ENCODE measurements at regions not wholly inside any gene's neighbourhood (a gene's known extent, or its start where the extent isn't known, plus 50 kb on each side); places are given as distances from the start of the nearest gene placed in this dataset.

- no peak for DNase-seq
These were observed 215.3 kb upstream of the ZNF32 start for GRCh38 chr10:43863859-43864591.

- DNase-seq: no peak
These were observed 214.6 kb upstream of the ZNF32 start for GRCh38 chr10:43863270-43863669.

- no peak for DNase-seq
These were observed 214.1 kb upstream of the ZNF32 start for GRCh38 chr10:43862756-43863155.

GRCh38 chr10:43861966-43862751 is 213.5 kb upstream of the ZNF32 start:
- DNase-seq: no peak

GRCh38 chr10:43859016-43859525 is 210.4 kb upstream of the ZNF32 start:
- no peak for DNase-seq

- no peak for DNase-seq
These were observed 209.2 kb upstream of the ZNF32 start for GRCh38 chr10:43857931-43858315.

- DNase-seq: no peak
These were observed 208.7 kb upstream of the ZNF32 start for GRCh38 chr10:43857206-43857930.

- no peak for DNase-seq
These were observed 207.6 kb upstream of the ZNF32 start for GRCh38 chr10:43856299-43856698.

- DNase-seq: no peak
These were observed 207.1 kb upstream of the ZNF32 start for GRCh38 chr10:43855667-43856210.

- no peak for DNase-seq
These were observed 205.3 kb upstream of the ZNF32 start for GRCh38 chr10:43854007-43854406.

- DNase-seq: no peak
These were observed 204.7 kb upstream of the ZNF32 start for GRCh38 chr10:43853369-43853768.

GRCh38 chr10:43852644-43853214 is 204.0 kb upstream of the ZNF32 start:
- no peak for DNase-seq

- DNase-seq: no peak
These were observed 203.5 kb upstream of the ZNF32 start for GRCh38 chr10:43852149-43852548.

- no peak for DNase-seq
These were observed 202.3 kb upstream of the ZNF32 start for GRCh38 chr10:43851030-43851429.

- no peak for DNase-seq
These were observed 200.9 kb upstream of the ZNF32 start for GRCh38 chr10:43849551-43849950.

GRCh38 chr10:43846968-43847367 is 198.3 kb upstream of the ZNF32 start:
- DNase-seq: no peak

GRCh38 chr10:43846187-43846680 is 197.6 kb upstream of the ZNF32 start:
- no peak for DNase-seq

GRCh38 chr10:43845121-43845520 is 196.4 kb upstream of the ZNF32 start:
- no peak for DNase-seq

- DNase-seq: no peak
These were observed 195.5 kb upstream of the ZNF32 start for GRCh38 chr10:43844221-43844620.

- no peak for DNase-seq
These were observed 194.8 kb upstream of the ZNF32 start for GRCh38 chr10:43843321-43844101.

- DNase-seq: no peak
These were observed 193.8 kb upstream of the ZNF32 start for GRCh38 chr10:43842496-43842895.

- no peak for DNase-seq
These were observed 193.4 kb upstream of the ZNF32 start for GRCh38 chr10:43842072-43842471.

Measured in DMS 273 treated with DMSO at 0.1 percent for 48 hours (cell line).